MCF 10A (cell line): ENCODE measurements at regions not wholly inside any gene's neighbourhood (a gene's known extent, or its start where the extent isn't known, plus 50 kb on each side); places are given as distances from the start of the nearest gene placed in this dataset.

Experiments
- BruUV-seq: library from RNA; stranded (reverse); fragments of 400-500 nt; replicated peaks from 2 replicates; lab custom pipeline; 2021; lab: Mats Ljungman, UMichigan
- CTCF ChIA-PET: fragments of 300-600 bp; sonication (Branson Sonifier 250); formaldehyde crosslinking; extraction: SDS; loops from one replicate; lab custom pipeline; 2021; ENCODE audit warnings: antibody characterized with exemption, inconsistent platforms; lab: Yijun Ruan, JAX
- POLR2A ChIA-PET: fragments of 300-600, 350-650 bp; sonication (Branson Sonifier 250); formaldehyde crosslinking; extraction: SDS; loops from one replicate; lab custom pipeline; 2020; ENCODE audit warnings: antibody characterized with exemption, inconsistent platforms; lab: Yijun Ruan, JAX
- DNase-seq: peaks from one replicate; pipeline ENCODE4 v3.0.0-alpha.2; 2018; ENCODE audit not compliant: unreplicated experiment
- H3K27ac Mint-ChIP-seq: one replicate; pipeline ENCODE4 v1.8.0; 2022; ENCODE audit warnings: mild to moderate bottlenecking, low read depth, mixed read lengths; ENCODE audit not compliant: unreplicated experiment
- H3K27me3 Mint-ChIP-seq: one replicate; pipeline ENCODE4 v1.8.0; 2022; ENCODE audit warnings: mixed read lengths; ENCODE audit not compliant: insufficient read depth, unreplicated experiment
- H3K36me3 Mint-ChIP-seq: one replicate; pipeline ENCODE4 v1.8.0; 2022; ENCODE audit warnings: mild to moderate bottlenecking, moderate library complexity, mixed read lengths; ENCODE audit not compliant: insufficient read depth, unreplicated experiment
- H3K4me1 Mint-ChIP-seq: one replicate; pipeline ENCODE4 v1.8.0; 2022; ENCODE audit warnings: mixed read lengths; ENCODE audit not compliant: insufficient read depth, unreplicated experiment
- H3K4me3 Mint-ChIP-seq: one replicate; pipeline ENCODE4 v1.8.0; 2022; ENCODE audit warnings: mild to moderate bottlenecking, moderate library complexity, mixed read lengths; ENCODE audit not compliant: unreplicated experiment
- H3K9me3 Mint-ChIP-seq: one replicate; pipeline ENCODE4 v1.8.0; 2022; ENCODE audit warnings: mixed read lengths; ENCODE audit not compliant: unreplicated experiment
- intact Hi-C: fragments of 100-400 bp; cut with micrococcal nuclease; formaldehyde crosslinking; loops from 2 replicates; pipeline ENCODE4 v1.14.1; 2022
- TF ChIP-seq, protein P1 (sequence below): fragments of 200-600 bp; IDR thresholded peaks from one replicate; pipeline ENCODE4 v1.8.0; 2022; ENCODE audit warnings: antibody characterized with exemption, mild to moderate bottlenecking; ENCODE audit not compliant: unreplicated experiment

DNA sequence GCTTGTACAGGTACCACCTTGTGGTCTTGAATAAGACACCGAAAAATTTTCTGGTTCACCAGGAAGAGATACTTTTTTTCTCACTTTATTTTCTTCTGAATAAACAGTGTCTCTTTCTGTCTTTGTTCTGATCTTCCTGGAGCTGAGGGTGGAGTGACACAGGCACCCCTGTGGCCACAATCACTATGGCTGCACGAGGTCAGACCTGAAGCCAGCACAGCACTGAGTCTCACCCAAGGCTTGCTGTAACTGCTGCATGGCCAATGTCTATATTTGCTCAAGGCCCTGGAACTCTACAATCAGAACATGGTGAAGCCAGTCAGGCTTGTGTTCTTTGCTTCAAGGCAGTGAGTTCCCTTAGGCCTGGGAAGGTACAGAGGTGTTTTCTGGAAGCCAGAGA, 87.2 kb downstream of the GPR174 start:
- Mint-ChIP-seq H3K27me3 (no peaks in the 10 kb centered on the region), H3K27ac (no peak overlapping the region), H3K4me3 (no peak overlapping the region), H3K36me3 (no peaks in the 10 kb centered on the region), H3K9me3 (peaks cover 27% of the 10 kb centered on the region), H3K4me1 (no peaks in the 10 kb centered on the region)
- TF ChIP-seq, protein P1, sequence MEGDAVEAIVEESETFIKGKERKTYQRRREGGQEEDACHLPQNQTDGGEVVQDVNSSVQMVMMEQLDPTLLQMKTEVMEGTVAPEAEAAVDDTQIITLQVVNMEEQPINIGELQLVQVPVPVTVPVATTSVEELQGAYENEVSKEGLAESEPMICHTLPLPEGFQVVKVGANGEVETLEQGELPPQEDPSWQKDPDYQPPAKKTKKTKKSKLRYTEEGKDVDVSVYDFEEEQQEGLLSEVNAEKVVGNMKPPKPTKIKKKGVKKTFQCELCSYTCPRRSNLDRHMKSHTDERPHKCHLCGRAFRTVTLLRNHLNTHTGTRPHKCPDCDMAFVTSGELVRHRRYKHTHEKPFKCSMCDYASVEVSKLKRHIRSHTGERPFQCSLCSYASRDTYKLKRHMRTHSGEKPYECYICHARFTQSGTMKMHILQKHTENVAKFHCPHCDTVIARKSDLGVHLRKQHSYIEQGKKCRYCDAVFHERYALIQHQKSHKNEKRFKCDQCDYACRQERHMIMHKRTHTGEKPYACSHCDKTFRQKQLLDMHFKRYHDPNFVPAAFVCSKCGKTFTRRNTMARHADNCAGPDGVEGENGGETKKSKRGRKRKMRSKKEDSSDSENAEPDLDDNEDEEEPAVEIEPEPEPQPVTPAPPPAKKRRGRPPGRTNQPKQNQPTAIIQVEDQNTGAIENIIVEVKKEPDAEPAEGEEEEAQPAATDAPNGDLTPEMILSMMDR, result no peak
- no TSS peak for BruUV-seq
- POLR2A ChIA-PET, result no interaction called here
- intact Hi-C loops, result no loop called here
- no peak for DNase-seq
- CTCF ChIA-PET, result no interaction called here
